ENCODE measurements at regions not wholly inside any gene's neighbourhood (a gene's known extent, or its start where the extent isn't known, plus 50 kb on each side); places are given as distances from the start of the nearest gene placed in this dataset.
"Not testable (repeated sequence)": the region's sequence is repeated elsewhere in the genome, so short reads cannot be mapped to it uniquely, and the experiment has no call there.

GRCh38 chr3:26018889-26019288 lies 229.0 kb downstream of the OXSM start:
- no peak for DNase-seq
- TF ChIP-seq CTCF (IDR thresholded peaks at IDR 0.05) (no peak), POLR2A (IDR thresholded peaks at IDR 0.05) (no peak)
- intact Hi-C loops (cut with DNase I), result no loop called here

GRCh38 chr3:26024206-26024605 lies 234.3 kb downstream of the OXSM start:
- H3K4me1 ChIP-seq; H3K27me3 ChIP-seq; H3K36me3 ChIP-seq; intact Hi-C loops (cut with DNase I); H3K27ac ChIP-seq; H3K9me3 ChIP-seq; DNase-seq; H3K4me3 ChIP-seq: not testable (repeated sequence)
- WGBS, 2 donors, result 72 to 86% methylated on average over 3 of the region's 3 CpGs

More at GRCh38 chr3:26018889-26019288, 229.0 kb downstream of the OXSM start:
- no peaks in the 10 kb centered on the region for H3K36me3 ChIP-seq
- no peaks in the 10 kb centered on the region for H3K9me3 ChIP-seq
- no peak overlapping the region for H3K4me3 ChIP-seq
- no peaks in the 10 kb centered on the region for H3K27me3 ChIP-seq
- WGBS, 2 donors, result 64 to 86% methylated on average over 1 of the region's 1 CpG
- H3K27ac ChIP-seq, result no peak overlapping the region
- H3K4me1 ChIP-seq, result no peaks in the 10 kb centered on the region

- Histone ChIP-seq H3K4me3 (no peak overlapping the region), H3K36me3 (no peaks in the 10 kb centered on the region), H3K27ac (no peak overlapping the region), H3K9me3 (no peaks in the 10 kb centered on the region), H3K27me3 (no peaks in the 10 kb centered on the region), H3K4me1 (no peaks in the 10 kb centered on the region)
- TF ChIP-seq POLR2A (IDR thresholded peaks at IDR 0.05) (no peak), CTCF (IDR thresholded peaks at IDR 0.05) (no peak)
- intact Hi-C loops (cut with DNase I), result no loop called here
- no peak for DNase-seq
- WGBS, 2 donors, result 53 to 77% methylated on average over 2 of the region's 2 CpGs
Observed at GRCh38 chr3:26029321-26029720, 239.4 kb downstream of the OXSM start.

DNA sequence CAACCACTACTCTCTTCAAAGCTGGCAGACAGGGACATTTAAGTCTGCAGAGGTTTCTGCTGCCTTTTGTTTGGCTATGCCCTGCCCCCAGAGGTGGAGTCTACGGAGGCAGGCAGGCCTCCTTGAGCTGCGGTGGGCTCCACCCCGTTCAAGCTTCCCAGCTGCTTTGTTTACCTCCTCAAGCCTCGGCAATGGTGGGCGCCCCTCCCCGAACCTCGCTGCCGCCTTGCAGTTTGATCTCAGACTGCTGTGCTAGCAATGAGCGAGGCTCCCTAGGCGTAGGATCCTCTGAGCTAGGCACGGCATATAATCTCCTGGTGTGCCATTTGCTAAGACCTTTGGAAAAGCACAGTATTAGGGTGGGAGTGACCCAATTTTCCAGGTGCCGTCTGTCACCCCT lies 252.2 kb downstream of the OXSM start:
- H3K4me1 ChIP-seq; H3K9me3 ChIP-seq; intact Hi-C loops (cut with DNase I); H3K27ac ChIP-seq; H3K36me3 ChIP-seq; H3K27me3 ChIP-seq; DNase-seq; H3K4me3 ChIP-seq: not testable (repeated sequence)
- WGBS, 2 donors, result 89% methylated on average over 1 of the region's 12 CpGs; no CpG with 5 or more reads in 1 of the 2 donors

GRCh38 chr3:26049951-26050350 lies 260.1 kb downstream of the OXSM start:
- WGBS, 2 donors, result 18 to 43% methylated on average over 1 of the region's 1 CpG
- no peaks in the 10 kb centered on the region for H3K9me3 ChIP-seq
- no peak for DNase-seq
- no peak overlapping the region for H3K27ac ChIP-seq
- H3K4me1 ChIP-seq, result no peaks in the 10 kb centered on the region
- intact Hi-C loops (cut with DNase I), result no loop called here
- TF ChIP-seq CTCF (IDR thresholded peaks at IDR 0.05) (no peak), POLR2A (IDR thresholded peaks at IDR 0.05) (no peak)
- no peak overlapping the region for H3K4me3 ChIP-seq
- no peaks in the 10 kb centered on the region for H3K27me3 ChIP-seq
- no peaks in the 10 kb centered on the region for H3K36me3 ChIP-seq

- Histone ChIP-seq H3K4me3 (no peak overlapping the region), H3K27ac (no peak overlapping the region), H3K9me3 (no peaks in the 10 kb centered on the region), H3K27me3 (no peaks in the 10 kb centered on the region), H3K4me1 (no peaks in the 10 kb centered on the region), H3K36me3 (no peaks in the 10 kb centered on the region)
- WGBS, 2 donors, result 67 to 73% methylated on average over 1 of the region's 1 CpG
- no peak for DNase-seq
- intact Hi-C loops (cut with DNase I), result no loop called here
- TF ChIP-seq POLR2A (IDR thresholded peaks at IDR 0.05) (no peak), CTCF (IDR thresholded peaks at IDR 0.05) (no peak)
Observed at GRCh38 chr3:26050776-26051175, 260.9 kb downstream of the OXSM start.
